SKM-1 treated with dmso at 0.1 percent for 144 hours (cell line): ENCODE measurements at regions not wholly inside any gene's neighbourhood (a gene's known extent, or its start where the extent isn't known, plus 50 kb on each side); places are given as distances from the start of the nearest gene placed in this dataset.

ENCODE experiments used
- DNase-seq: peaks from one replicate; lab custom pipeline; 2025; ENCODE audit not compliant: unreplicated experiment; lab: John Stamatoyannopoulos, UW

GRCh38 chrX:80098038-80098437, 83.5 kb downstream of the TBX22 start:
- no peak for DNase-seq

GRCh38 chrX:80120335-80120734, 105.8 kb downstream of the TBX22 start:
- no peak for DNase-seq

- no peak for DNase-seq
Measured at GRCh38 chrX:80138938-80139337, 124.4 kb downstream of the TBX22 start.

- DNase-seq = no peak
Measured at GRCh38 chrX:80139564-80139963, 125.0 kb downstream of the TBX22 start.

GRCh38 chrX:80170581-80170980, 156.0 kb downstream of the TBX22 start:
- no peak for DNase-seq

- DNase-seq = no peak
Measured at GRCh38 chrX:80173261-80173660, 158.7 kb downstream of the TBX22 start.

GRCh38 chrX:80174925-80175574, 160.5 kb downstream of the TBX22 start:
- DNase-seq = no peak

GRCh38 chrX:80181079-80181478, 166.5 kb downstream of the TBX22 start:
- DNase-seq = no peak

- no peak for DNase-seq
Measured at GRCh38 chrX:80184854-80185253, 170.3 kb downstream of the TBX22 start.

- no peak for DNase-seq
Measured at GRCh38 chrX:80206647-80207046, 192.1 kb downstream of the TBX22 start.

GRCh38 chrX:80207327-80207726, 192.8 kb downstream of the TBX22 start:
- no peak for DNase-seq

- no peak for DNase-seq
Measured at GRCh38 chrX:80216086-80216485, 201.5 kb downstream of the TBX22 start.

GRCh38 chrX:80223982-80224579, 196.2 kb upstream of the TENT5D start:
- peak; percentile 80 for DNase-seq

GRCh38 chrX:80229626-80230025, 190.6 kb upstream of the TENT5D start:
- no peak for DNase-seq

- DNase-seq = no peak
Measured at GRCh38 chrX:80237072-80237471, 183.2 kb upstream of the TENT5D start.

- no peak for DNase-seq
Measured at GRCh38 chrX:80246271-80246670, 174.0 kb upstream of the TENT5D start.

- DNase-seq = no peak
Measured at GRCh38 chrX:80266287-80266686, 154.0 kb upstream of the TENT5D start.

- DNase-seq = no peak
Measured at GRCh38 chrX:80266979-80267378, 153.3 kb upstream of the TENT5D start.

GRCh38 chrX:80267790-80268189, 152.5 kb upstream of the TENT5D start:
- DNase-seq = no peak

- DNase-seq = no peak
Measured at GRCh38 chrX:80282535-80282934, 137.7 kb upstream of the TENT5D start.

- DNase-seq = no peak
Measured at GRCh38 chrX:80285131-80285773, 135.0 kb upstream of the TENT5D start.

GRCh38 chrX:80290834-80291233, 129.4 kb upstream of the TENT5D start:
- no peak for DNase-seq

GRCh38 chrX:80293354-80293753, 126.9 kb upstream of the TENT5D start:
- no peak for DNase-seq
